ENCODE measurements at regions not wholly inside any gene's neighbourhood (a gene's known extent, or its start where the extent isn't known, plus 50 kb on each side); places are given as distances from the start of the nearest gene placed in this dataset.

- no peak for TF ChIP-seq SAP30 (IDR thresholded peaks at IDR 0.05; ENCODE audit: insufficient read depth, insufficient replicate concordance, low read length)
- no peak for TF ChIP-seq SIX5 (IDR thresholded peaks at IDR 0.05; ENCODE audit: low read depth, low read length)
- TF ChIP-seq GABPA (IDR thresholded peaks at IDR 0.05; ENCODE audit: borderline replicate concordance, insufficient read depth, low read length): no peak
- no peak for TF ChIP-seq MAFK (IDR thresholded peaks at IDR 0.05; ENCODE audit: low read depth, low read length)
- TF ChIP-seq E2F6 (IDR thresholded peaks at IDR 0.05): no peak
Observed at GRCh38 chr13:104868806-104869205, 1666.7 kb downstream of the EFNB2 start (continued).
